Activated CD4-positive, alpha-beta T cell treated with anti-CD3 and anti-CD28 coated beads, Interleukin-2, amount 10 ng/mL, durations not matched to agents 7 days and 5 days (primary cell): ENCODE measurements at regions not wholly inside any gene's neighbourhood (a gene's known extent, or its start where the extent isn't known, plus 50 kb on each side); places are given as distances from the start of the nearest gene placed in this dataset.
A peak's percentile ranks its signal among the peaks of the same experiment; 100 is the strongest.
"Not testable (repeated sequence)": the region's sequence is repeated elsewhere in the genome, so short reads cannot be mapped to it uniquely, and the experiment has no call there.

Source experiments
- CTCF ChIA-PET: fragments of 350-600 bp; sonication (Branson Sonifier 250); formaldehyde crosslinking; loops from one replicate; lab custom pipeline; 2021; ENCODE audit warnings: antibody characterized with exemption; lab: Charles Lee
- POLR2A ChIA-PET: fragments of 350-600 bp; sonication (Branson Sonifier 250); formaldehyde crosslinking; loops from one replicate; lab custom pipeline; 2021; ENCODE audit warnings: antibody characterized with exemption; lab: Charles Lee
- DNase-seq: peaks from one replicate; pipeline ENCODE4 v3.0.0-alpha.2; 2020
- H3K27ac Mint-ChIP-seq: one replicate; pipeline ENCODE4 v1.8.0; 2021; ENCODE audit warnings: mild to moderate bottlenecking, moderate library complexity, mixed read lengths
- H3K27me3 Mint-ChIP-seq: one replicate; pipeline ENCODE4 v1.8.0; 2021; ENCODE audit warnings: mixed read lengths
- H3K36me3 Mint-ChIP-seq: one replicate; pipeline ENCODE4 v1.8.0; 2021; ENCODE audit warnings: low read depth, mixed read lengths
- H3K4me1 Mint-ChIP-seq: one replicate; pipeline ENCODE4 v1.8.0; 2021; ENCODE audit warnings: mixed read lengths
- H3K4me3 Mint-ChIP-seq: one replicate; pipeline ENCODE4 v1.8.0; 2021; ENCODE audit warnings: mild to moderate bottlenecking, moderate library complexity, mixed read lengths
- H3K9me3 Mint-ChIP-seq: one replicate; pipeline ENCODE4 v1.8.0; 2021; ENCODE audit warnings: mixed read lengths

DNA sequence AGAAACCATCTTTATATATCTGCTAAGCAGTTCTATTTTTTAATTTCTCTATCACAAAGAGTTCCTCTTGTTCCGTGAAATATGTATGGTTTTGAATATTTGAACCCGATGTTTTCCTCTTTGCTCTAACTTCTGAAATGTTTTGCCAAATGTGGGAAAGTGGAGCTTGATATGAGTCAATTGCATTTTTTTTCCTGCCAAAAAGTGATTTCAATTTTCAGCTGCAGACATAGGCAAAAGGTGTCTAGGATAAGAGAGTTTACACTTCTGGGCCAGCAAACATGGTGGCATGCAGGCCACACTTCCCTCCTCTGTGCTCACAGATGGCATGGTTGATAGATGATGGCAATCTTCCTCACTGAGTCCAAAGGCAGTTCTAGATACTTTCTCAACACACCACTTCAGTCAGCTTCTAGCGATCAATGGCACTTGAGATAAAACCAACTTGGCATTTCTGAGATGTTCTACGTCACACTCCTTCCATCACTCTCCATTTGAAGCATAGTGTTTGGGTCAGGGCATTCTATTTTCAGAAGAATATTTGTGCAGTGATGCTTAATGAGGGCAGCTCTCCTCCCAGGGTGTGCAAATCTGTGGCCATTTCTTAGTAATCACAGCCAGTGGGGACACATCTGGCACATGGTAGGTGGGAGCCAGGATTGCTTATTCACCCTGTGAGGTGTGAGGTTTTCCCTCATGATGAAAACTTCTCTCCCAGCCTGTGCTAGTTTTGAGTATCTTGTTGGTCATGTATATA is 54.4 kb upstream of the SCAF4 start:
- Mint-ChIP-seq H3K4me1 (no peaks in the 10 kb centered on the region), H3K27ac (no peak overlapping the region), H3K9me3 (peaks cover 2% of the 10 kb centered on the region), H3K27me3 (peaks cover 2% of the 10 kb centered on the region), H3K36me3 (no peaks in the 10 kb centered on the region), H3K4me3 (no peak overlapping the region)
- ChIA-PET POLR2A (no interaction called here), CTCF (interaction anchor here (0.6 kb wide), 1 partner anchor 1919 kb away, joined by 3 read pairs; no protein-coding TSS in a partner anchor)
- no peak for DNase-seq

DNA sequence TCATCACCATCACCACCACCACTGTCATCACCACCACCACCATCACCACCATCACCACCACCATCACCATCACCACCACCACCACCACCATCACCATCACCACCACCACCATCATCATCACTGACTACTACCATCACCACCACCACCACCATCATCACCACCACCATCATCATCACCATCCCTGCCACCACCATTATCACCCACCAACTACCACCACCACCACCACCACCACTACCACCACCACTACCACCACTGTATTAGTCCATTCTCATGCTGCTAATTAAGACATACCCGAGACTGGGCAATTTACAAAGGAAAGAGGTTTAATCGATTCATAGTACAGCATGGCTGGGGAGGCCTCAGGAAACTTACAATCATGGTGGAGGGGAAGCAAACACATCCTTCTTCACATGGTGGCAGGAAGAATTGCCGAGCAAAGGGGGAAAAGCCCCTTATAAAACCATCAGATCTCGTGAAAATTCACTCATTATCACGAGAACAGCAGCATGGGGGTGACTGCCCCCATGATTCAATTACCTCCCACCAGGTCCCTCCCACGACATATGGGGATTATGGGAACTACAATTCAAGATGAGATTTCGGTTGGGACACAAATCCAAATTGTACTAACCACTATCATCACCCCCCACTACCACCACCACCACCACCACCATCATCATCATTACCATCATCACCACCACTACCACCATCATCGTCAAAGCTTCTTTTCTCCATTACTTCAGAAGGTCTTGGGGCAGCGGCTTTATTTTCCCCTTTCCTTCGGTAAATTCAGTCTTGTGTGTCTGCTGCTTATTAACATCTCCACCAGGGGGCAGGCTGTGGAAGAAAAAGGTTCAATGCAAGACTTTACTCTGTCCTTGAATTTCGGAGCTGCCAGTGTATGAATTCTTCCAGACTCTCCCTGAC is 53.6 kb upstream of the SCAF4 start:
- H3K4me3 Mint-ChIP-seq, H3K9me3 Mint-ChIP-seq, H3K4me1 Mint-ChIP-seq, POLR2A ChIA-PET, H3K27ac Mint-ChIP-seq, H3K36me3 Mint-ChIP-seq, H3K27me3 Mint-ChIP-seq: not testable (repeated sequence)
- peak; percentile 58 for DNase-seq
- CTCF ChIA-PET: interaction anchor here (0.6 kb wide), 1 partner anchor 1920 kb away, joined by 3 read pairs; no protein-coding TSS in a partner anchor

DNA sequence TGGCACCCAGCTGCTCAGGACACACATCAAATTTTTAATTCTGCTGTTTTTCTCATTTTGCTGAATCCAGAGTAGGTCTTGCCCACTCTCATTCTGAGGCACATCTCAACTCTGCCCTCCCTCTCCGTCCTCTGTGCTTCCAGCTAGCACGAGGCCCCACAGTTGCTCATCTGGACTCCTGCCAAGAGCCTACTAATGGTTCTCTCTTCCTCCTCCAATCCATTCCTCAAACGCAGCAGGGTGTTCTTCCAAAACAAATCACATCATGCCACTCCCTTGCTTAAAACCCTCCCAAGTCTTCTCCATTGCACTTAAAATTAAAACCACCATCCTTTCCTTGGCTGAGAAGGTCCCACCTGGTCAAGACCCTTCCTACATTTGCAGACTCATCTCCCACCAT is 49.8 kb upstream of the SCAF4 start:
- no peak overlapping the region for H3K27ac Mint-ChIP-seq
- H3K4me3 Mint-ChIP-seq: no peak overlapping the region
- POLR2A ChIA-PET: no interaction called here
- H3K9me3 Mint-ChIP-seq: peaks cover 2% of the 10 kb centered on the region
- no peak for DNase-seq
- peaks cover 2% of the 10 kb centered on the region for H3K27me3 Mint-ChIP-seq
- H3K36me3 Mint-ChIP-seq: no peaks in the 10 kb centered on the region
- CTCF ChIA-PET: no interaction called here
- no peaks in the 10 kb centered on the region for H3K4me1 Mint-ChIP-seq
